OCI-LY3 (cell line): ENCODE measurements at regions not wholly inside any gene's neighbourhood (a gene's known extent, or its start where the extent isn't known, plus 50 kb on each side); places are given as distances from the start of the nearest gene placed in this dataset.

Source experiments
- H2AFZ ChIP-seq: fragments of 200-600, 300-600 bp; shearing (Covaris generic); 2 replicates; pipeline ENCODE4 v1.6.0; 2014; ENCODE audit warnings: antibody characterized with exemption, low read depth, low read length
- H3K27ac ChIP-seq: fragments of 200-600, 300-600 bp; sonication (generic); 2 replicates; pipeline ENCODE4 v1.5.1; 2014; ENCODE audit warnings: mild to moderate bottlenecking, low read length, moderate library complexity, mixed read lengths
- H3K27me3 ChIP-seq: fragments of 200-600, 300-600 bp; sonication (generic); 2 replicates; pipeline ENCODE4 v1.6.1; 2014; ENCODE audit warnings: low read depth, low read length, mixed read lengths
- H3K36me3 ChIP-seq: fragments of 200-600, 300-600 bp; sonication (generic); replicated peaks from 2 replicates; pipeline ENCODE3; 2014; ENCODE audit warnings: low read depth, low read length, mixed read lengths
- H3K4me1 ChIP-seq: fragments of 300-600, 200-600 bp; sonication (generic); 2 replicates; pipeline ENCODE4 v1.6.1; 2014; ENCODE audit warnings: low read length, mixed read lengths
- H3K4me2 ChIP-seq: fragments of 200-600, 300-600 bp; sonication (generic); 2 replicates; pipeline ENCODE4 v1.6.1; 2014; ENCODE audit warnings: low read length, mixed read lengths
- H3K4me3 ChIP-seq: fragments of 300-600, 200-600 bp; sonication (generic); 2 replicates; pipeline ENCODE4 v1.5.1; 2014; ENCODE audit warnings: antibody characterized with exemption, mild to moderate bottlenecking, low read length, moderate library complexity
- H3K79me2 ChIP-seq: fragments of 300-600, 200-600 bp; shearing (Covaris generic); 2 replicates; pipeline ENCODE4 v1.6.1; 2014; ENCODE audit warnings: mild to moderate bottlenecking, low read length, mixed read lengths
- H3K9ac ChIP-seq: fragments of 300-600, 200-600 bp; shearing (Covaris generic); 2 replicates; pipeline ENCODE4 v1.6.0; 2014; ENCODE audit warnings: mild to moderate bottlenecking, low read length, moderate library complexity
- H3K9me3 ChIP-seq: fragments of 200-600, 300-600 bp; shearing (Covaris generic); 2 replicates; pipeline ENCODE4 v1.6.1; 2014; ENCODE audit warnings: low read length, mixed read lengths; ENCODE audit not compliant: insufficient read depth
- H4K20me1 ChIP-seq: fragments of 200-600, 300-600 bp; sonication (generic); 2 replicates; pipeline ENCODE4 v1.6.1; 2016; ENCODE audit warnings: low read length, mixed read lengths; ENCODE audit not compliant: insufficient read depth
- CTCF ChIP-seq: fragments of 200-600, 300-600 bp; sonication (generic); IDR thresholded peaks from 2 replicates; pipeline ENCODE4 v1.5.1; 2014; ENCODE audit warnings: antibody characterized with exemption, low read length, low read depth
- EZH2phosphoT487 ChIP-seq: fragments of 200-600 bp; shearing (Covaris generic); IDR thresholded peaks from 2 replicates; pipeline ENCODE4 v1.6.1; 2018; ENCODE audit warnings: antibody characterized with exemption, mixed run types, low read depth

DNA sequence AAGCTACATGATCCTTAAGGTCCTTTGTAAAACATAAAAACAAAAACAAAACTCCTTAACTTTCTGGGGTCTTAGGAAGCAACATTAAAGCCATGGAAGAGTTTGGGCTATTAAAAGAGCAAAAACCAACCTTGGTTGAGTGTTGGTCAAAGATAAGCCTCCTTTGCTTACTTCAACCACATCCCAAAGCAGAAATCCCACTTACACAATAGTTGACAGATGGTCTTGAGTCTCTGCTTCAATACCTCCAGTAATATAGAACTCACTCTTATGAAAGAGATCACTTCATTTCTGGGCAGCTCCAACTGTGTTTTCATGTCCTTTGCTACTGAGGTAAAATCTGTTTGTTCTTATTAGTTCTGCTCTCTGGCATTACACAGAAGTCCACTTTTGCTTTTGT lies 125.8 kb downstream of the SLC38A4 start:
- H3K4me2 ChIP-seq = no peak overlapping the region
- H3K4me3 ChIP-seq = no peak overlapping the region
- H3K9me3 ChIP-seq = no peaks in the 10 kb centered on the region
- no peaks in the 10 kb centered on the region for H4K20me1 ChIP-seq
- no peaks in the 10 kb centered on the region for H3K27me3 ChIP-seq
- no peaks in the 10 kb centered on the region for H3K36me3 ChIP-seq
- no peak overlapping the region for H3K27ac ChIP-seq
- H3K9ac ChIP-seq = no peak overlapping the region
- H3K4me1 ChIP-seq = peaks cover 4% of the 10 kb centered on the region; the same call in 1 of the 2 replicates
- no peaks in the 10 kb centered on the region for H3K79me2 ChIP-seq
- no peak overlapping the region for H2AFZ ChIP-seq
- TF ChIP-seq CTCF = no peak
- no peak for TF ChIP-seq EZH2phosphoT487

- Histone ChIP-seq H4K20me1 (no peaks in the 10 kb centered on the region), H3K27ac (no peak overlapping the region), H2AFZ (no peak overlapping the region), H3K9me3 (no peaks in the 10 kb centered on the region), H3K9ac (no peak overlapping the region), H3K4me1 (peaks cover 3% of the 10 kb centered on the region; the same call in 1 of the 2 replicates), H3K4me3 (no peak overlapping the region), H3K27me3 (no peaks in the 10 kb centered on the region), H3K79me2 (no peaks in the 10 kb centered on the region), H3K36me3 (no peaks in the 10 kb centered on the region), H3K4me2 (no peak overlapping the region)
- TF ChIP-seq EZH2phosphoT487 (no peak), CTCF (no peak)
These were observed 127.8 kb downstream of the SLC38A4 start for GRCh38 chr12:46698003-46698402.

DNA sequence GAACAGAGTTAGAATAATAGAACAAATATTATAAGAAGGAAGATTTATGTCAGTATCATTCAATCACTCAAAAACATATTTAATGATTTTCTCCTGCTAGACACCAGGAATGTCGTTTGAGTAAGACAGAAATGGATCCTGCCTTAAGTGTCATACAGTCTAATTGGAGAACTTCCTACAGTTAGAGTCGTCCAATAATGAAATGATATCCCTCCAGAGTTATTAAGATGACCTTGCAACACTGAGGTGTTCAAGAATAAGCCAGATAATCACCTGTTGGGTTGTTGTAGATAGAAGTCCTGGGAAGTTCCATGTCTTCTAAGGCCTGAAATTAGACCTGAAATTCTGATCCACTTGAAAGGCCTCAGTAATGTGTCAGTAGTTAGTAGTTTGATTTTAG lies 132.3 kb downstream of the SLC38A4 start:
- H3K27ac ChIP-seq = no peak overlapping the region

DNA sequence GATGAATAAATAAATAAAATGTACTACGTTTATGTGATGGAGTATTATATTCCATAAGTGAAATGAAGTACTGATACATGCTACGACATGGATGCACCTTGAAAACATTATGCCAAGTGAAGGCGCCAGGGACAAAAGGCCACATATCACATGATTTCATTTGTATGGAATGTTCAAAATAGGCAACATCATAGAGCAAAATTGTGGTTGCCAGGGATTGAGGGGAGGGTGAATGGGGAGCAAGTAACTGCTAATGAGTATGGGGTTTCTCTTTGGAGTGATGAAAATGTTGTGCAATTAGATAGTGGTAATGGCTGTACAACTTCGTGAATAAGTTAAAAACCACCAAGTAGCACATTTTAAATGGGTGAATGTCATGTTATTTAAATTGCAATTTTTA lies 132.8 kb downstream of the SLC38A4 start:
- Histone ChIP-seq H3K4me2 (no peak overlapping the region), H2AFZ (no peak overlapping the region), H3K9ac (no peak overlapping the region), H3K9me3 (no peaks in the 10 kb centered on the region), H3K4me3 (no peak overlapping the region), H4K20me1 (no peaks in the 10 kb centered on the region), H3K79me2 (no peaks in the 10 kb centered on the region), H3K4me1 (no peaks in the 10 kb centered on the region), H3K27me3 (no peaks in the 10 kb centered on the region), H3K36me3 (no peaks in the 10 kb centered on the region), H3K27ac (no peak overlapping the region)
- no peak for TF ChIP-seq EZH2phosphoT487
- no peak for TF ChIP-seq CTCF

More for the DNA sequence above, 132.3 kb downstream of the SLC38A4 start:
- H3K4me1 ChIP-seq = no peaks in the 10 kb centered on the region
- no peak overlapping the region for H3K4me2 ChIP-seq
- TF ChIP-seq EZH2phosphoT487 (no peak), CTCF (no peak)
- no peaks in the 10 kb centered on the region for H3K79me2 ChIP-seq
- H3K4me3 ChIP-seq = no peak overlapping the region
- H3K9me3 ChIP-seq = no peaks in the 10 kb centered on the region
- H3K27me3 ChIP-seq = no peaks in the 10 kb centered on the region
- H3K36me3 ChIP-seq = no peaks in the 10 kb centered on the region
- no peaks in the 10 kb centered on the region for H4K20me1 ChIP-seq
- H2AFZ ChIP-seq = no peak overlapping the region
- H3K9ac ChIP-seq = no peak overlapping the region
